HPDE6-E6E7 (cell line): ENCODE measurements at regions not wholly inside any gene's neighbourhood (a gene's known extent, or its start where the extent isn't known, plus 50 kb on each side); places are given as distances from the start of the nearest gene placed in this dataset.
"Not testable (repeated sequence)": the region's sequence is repeated elsewhere in the genome, so short reads cannot be mapped to it uniquely, and the experiment has no call there.

ENCODE experiments used
- DNase-seq: peaks from one replicate; pipeline ENCODE4 v3.0.0; 2011; ENCODE audit warnings: missing footprints; ENCODE audit errors: extremely low spot score

DNA sequence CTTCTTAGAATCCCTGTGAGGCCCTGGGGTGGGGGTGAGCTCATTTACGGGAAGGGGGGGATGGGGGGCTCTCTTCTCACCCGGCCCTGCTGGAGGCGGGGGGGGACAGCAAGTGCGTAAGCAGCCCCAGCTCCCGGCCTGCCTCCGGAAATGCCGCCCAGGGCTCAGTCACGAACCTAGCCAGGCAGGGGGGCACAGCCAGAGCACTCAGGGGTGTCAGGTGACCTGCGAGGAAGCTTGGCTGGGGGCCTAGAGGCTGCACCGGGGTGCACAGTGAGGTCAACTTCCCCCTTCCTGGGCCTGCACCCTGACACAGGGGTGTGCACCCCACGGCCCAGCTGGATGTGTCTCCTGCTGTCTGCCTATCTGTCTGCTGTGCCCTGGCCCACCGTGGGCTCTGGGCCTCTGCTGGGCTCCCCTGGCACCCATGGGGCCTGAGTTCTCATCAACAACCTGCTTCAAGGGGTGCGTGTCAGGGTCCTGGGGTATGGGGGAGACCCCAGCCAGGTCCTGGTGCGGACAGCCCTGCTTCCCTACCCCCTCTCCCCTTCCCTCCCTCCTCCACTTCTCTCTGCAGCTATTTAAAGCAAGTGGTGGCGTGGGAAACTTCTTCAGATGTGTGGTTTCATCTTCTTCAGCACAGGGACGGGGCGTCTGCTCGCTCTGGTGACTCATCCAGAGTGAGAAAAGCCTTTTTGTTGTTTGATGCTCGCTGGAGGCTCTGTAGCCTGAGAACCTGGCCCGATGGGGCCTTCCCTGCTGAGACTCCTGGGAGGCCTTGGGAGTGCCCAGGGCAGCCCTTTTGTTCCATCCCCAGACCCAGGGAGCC is 92.5 kb upstream of the RUNX3 start:
- peak; percentile 56 for DNase-seq

DNA sequence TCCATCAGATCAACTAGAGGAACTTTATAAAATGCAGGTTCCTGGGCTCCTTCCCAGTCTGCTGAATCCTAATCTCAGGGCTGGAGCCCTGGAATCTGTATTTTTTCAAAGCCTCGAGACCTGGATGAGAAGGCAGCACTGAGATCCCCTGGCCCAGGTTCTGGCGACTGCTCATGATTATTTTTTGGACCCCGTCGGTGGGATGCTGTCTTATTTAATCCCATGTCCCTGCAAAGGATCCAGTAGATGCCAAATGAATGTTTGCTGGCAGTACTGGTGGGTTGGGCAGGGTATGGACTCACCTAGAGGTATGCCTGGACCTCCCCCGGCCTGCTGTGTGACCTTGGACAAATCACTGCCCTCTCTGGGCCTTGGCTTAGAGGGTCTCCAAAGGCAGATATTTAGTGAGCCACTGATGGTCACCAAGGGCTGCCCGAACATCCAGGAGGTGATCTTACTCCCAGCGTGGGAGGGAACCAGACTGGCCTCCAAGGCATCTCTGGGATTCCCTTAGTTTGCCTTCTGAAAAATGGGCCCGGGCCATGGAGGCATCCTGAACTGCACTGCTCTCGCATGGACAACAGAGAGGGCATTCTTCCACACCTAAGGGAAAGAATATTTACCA is 91.6 kb upstream of the RUNX3 start:
- no peak for DNase-seq

DNA sequence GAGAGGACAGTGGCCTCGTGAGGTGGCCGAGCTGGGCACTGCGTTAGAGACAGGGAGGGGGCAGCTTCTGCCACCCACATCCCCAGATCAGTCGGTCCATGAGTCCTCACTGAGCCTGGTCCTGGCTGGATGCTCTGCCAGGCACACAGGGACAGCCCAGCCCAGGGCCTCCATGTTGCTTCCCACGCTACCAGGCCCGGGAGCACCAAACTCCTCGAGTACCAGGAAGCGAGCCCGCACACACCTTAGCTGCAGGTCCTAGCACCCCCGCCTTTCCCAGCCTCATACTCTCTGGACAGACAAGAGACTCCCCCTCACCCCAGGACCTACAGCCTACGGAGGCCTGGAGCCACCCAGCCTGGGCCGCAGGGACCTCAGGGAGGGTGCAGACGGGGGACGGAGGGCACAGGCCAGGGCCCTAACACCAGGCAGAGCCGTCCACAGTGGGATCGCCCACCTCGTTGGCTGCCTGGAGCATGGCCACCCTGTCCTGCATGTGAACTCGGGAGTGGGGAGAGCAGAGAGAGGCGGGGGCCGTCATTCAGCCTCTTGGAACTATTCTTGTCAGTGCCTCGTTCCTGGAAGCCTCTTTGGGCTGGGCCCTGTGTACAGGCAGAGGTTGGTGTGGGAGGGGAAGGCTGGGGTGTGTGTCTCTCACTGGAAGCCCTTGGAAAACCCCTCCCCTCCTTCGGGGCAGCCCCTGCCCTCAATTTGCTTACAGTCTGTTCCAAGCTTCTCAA is 90.9 kb upstream of the RUNX3 start:
- no peak for DNase-seq

DNA sequence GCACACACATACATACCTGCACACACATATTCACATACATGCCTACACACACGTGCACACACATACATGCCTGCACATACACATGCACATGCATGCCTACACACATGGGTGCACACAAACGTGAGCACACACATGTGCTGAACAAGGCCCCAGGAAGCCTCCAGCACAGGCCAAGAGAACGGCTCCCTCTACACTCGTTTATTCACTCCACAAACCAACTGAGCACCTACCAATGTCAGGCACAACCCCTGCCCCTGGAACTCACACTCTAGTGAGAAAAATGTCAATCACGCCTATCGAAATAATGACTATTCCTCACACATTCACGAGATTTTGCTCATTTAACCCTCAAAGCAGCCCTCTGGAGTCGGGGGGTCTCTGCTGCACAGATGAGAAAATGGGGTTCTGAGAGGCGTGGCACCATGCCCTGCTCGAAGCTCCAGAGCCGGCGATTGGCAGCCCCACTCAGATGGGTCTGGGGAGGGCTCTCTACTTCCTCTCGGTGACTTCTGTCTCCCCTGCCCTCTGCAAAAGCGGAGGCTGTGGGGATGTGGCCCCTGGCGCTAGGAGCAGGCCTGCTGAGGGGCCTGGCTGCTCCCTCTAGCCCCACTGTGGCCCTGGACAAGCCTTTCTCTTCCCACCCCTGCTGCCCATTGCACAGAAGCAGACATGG is 90.2 kb upstream of the RUNX3 start:
- DNase-seq, result no peak

DNA sequence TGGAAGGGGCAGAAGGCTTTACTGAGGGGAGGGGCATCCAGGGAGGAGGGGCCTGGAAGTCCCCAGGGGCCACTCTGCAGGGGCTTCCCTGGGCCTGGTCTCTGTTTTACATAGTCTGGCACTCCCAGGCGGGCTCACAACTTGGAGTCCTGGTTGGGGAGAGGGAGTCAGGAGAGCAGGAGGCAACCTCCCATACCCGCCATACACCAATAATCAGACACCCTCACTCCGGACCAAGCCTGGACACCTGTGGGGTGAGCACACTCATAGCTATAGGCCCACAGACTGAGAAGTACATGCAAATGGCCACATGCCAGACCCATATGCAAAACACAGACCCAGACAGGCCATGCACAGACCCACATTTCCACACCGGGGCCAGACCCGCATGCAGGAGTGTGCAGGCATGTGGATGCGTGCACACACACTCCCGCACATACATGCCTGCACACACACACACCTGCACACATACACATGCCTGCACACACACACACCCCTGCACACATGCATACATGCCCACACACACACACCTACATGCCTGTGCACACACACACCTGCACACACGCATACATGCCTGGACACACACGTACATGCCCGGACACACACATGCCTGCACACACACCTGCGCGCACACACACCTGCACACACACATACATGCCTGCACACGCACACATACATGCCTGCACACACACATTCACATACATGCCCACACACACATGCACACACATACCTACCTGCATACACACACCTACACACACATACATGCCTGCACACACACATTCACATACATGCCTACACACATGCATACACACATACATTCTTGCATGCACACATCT is 89.5 kb upstream of the RUNX3 start:
- DNase-seq, result no peak

DNA sequence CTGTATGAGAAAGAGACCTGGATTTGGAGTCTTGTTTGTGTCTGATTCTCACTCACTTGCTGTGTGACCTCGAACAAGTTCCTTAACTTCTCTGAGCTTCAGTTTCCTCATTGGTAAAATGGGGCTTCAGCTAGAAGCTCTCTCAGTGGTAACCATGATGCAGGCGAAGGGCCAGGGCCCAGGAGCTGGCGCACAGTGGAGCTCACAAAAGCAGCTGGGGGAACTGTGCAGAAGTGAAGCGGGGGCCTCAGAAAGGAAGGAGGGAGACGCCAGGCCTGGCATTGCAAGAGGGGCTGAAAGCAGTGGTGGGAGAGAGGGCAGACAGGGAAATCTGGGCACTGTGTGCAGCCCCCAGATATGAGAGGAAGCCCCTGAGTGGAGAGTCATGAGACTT is 88.9 kb upstream of the RUNX3 start:
- no peak for DNase-seq

DNA sequence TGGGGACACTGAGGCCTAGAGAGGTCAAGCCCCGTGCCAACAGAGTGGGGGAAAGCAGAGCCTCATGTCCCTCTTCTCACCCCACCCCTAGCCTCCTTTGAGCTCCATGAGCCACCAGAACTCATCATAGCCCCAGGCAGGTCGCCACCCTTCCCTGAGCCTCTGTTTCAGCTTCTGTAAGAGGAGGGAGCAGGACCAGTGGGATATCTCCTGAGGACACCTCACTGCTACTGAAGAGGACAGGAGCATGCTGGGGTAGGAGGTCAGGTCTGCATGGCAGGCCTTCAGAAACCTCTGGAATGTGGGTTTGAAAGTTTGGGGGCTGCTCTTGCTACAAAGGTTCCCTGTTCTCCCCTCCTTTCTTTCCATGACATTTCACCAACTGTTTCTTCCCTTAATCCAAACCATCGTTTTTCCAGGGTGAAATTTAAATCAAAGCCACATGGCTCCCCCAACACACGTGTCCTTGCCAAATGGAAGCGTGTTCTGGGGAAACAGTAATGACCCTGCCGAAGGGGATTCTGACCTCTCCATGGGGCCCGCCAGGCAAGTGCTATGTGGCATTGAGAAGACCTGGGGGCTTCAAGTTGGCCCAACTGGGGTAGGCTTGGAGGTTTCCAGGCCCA is 88.1 kb upstream of the RUNX3 start:
- no peak for DNase-seq

DNA sequence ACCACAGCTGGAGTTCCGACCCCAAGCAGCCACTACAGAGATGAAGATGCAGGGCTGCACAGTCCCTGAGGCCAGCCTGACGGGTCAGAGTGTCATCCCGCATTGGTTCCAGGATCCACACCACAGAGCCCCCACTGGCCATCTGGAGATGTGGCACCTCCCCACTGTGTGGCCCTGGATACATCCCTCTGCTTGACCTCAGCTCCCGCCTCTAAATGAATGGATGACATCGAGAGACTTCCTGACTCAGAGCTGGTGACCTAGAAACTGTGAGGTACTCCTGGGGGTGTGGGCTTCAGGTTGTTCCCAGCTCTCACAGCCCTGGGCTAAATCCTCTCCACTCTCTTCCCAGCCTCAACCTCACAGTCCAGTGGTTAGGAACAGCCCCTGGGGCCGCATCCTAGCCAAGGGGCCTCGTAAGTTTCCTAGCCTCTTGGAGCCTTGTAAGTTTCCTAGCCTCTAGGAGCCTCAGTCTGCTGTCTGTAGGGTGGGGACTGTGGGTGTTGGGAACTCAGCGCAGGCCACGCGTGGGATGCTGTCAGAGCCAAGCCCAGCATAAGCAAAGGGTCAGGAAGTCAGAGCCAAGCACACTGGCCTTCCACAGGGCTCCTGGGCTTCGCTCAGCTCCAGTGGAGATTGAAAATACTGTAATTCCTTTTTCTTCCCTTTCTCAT is 87.5 kb upstream of the RUNX3 start:
- DNase-seq, result no peak

DNA sequence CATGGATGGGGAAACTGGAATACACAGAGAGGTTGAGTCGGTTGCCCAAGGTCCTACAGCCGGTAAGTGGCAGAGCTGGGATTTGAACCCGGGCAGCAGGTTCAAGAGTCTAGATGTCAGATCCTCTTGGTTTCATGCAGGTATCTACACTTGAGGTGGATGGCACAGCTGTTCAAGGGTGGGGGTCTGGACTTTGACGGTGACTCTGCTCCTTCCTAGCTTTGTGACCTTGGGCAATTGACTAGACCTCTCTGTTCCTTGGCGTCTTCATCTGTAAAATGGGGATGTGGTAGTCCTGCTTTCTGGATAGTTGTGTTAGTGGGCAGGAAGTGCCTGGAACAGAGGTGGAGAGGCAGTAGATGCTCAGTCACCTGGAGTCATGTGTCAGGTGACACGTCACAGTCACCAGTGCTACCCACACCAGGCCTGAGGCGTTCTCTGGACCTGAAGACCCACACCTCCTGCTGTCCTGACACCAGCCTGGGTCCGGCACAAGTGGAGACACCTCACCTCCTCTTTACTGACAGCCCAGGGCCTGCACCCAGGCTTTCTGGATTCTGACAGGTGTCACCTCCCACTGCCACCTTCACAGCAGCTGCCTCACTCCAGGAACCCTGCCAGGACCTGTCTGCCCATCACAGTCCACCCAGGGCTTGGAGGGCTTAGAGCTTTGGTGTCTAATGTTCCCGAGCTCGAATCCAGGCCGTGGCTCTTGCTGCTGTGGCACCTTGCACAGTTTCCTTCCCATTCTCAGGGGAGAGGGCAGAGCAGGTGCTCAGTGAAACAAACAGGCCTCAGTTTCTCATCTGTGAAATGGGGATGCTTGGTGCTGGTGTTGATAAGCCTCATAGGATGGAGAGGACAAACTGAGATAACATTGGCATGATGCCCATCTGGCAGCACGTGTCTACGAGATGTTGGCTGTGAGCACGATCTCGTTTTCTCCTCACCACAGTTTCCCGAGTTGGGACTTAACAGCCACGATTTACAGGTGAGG is 83.2 kb upstream of the RUNX3 start:
- DNase-seq, result no peak

DNA sequence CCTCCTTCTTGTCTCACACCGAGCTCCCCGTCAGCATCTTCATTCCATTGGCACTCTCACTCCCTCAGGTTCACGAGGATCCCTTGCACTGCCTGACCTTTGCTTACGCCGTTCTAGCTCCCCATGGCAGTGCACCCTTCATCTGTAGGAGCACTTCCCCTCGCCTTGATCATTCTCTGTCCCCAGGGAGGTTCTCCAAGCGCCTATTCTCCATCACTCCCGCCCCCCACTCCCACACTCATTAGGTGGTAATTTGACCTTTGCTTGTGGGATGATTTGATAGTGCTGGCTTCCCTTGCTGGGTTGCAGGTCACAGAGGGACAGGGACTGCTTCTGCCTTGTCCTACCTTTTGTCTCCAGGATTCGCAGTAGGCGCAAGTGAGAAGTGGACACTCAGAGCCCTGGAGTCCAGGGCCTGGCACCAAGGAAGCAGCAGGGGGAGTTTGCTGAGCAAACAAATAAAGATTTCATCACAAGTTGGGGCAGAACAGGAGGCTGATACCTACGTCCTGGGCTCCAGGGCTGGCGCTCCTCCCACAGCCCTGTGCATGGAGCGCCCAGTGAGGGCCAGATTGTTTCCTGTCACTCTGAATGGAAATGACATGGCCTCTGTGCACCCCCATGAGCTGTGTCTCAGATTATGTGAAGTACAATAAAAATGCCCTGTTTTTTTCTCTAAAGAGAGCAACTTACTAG is 82.0 kb upstream of the RUNX3 start:
- no peak for DNase-seq

DNA sequence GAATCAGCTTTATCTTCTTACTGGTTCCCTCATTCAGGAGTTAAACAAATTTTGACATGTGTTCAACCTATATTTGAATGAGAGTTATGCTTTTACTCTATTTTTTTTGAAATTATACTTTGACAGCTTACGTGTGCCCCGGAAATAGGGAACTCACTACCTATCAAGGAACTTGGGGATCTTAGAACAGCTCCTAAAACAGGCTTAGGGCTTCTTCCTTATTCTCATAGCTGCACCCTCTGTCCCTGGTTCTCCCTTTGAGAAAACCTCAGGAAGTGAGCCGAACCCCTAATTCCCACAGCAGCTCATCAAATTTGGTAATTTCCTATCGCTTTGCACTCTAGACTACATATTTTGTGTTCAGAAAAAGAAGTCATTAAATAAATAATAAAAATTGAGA is 81.2 kb upstream of the RUNX3 start:
- no peak for DNase-seq

DNA sequence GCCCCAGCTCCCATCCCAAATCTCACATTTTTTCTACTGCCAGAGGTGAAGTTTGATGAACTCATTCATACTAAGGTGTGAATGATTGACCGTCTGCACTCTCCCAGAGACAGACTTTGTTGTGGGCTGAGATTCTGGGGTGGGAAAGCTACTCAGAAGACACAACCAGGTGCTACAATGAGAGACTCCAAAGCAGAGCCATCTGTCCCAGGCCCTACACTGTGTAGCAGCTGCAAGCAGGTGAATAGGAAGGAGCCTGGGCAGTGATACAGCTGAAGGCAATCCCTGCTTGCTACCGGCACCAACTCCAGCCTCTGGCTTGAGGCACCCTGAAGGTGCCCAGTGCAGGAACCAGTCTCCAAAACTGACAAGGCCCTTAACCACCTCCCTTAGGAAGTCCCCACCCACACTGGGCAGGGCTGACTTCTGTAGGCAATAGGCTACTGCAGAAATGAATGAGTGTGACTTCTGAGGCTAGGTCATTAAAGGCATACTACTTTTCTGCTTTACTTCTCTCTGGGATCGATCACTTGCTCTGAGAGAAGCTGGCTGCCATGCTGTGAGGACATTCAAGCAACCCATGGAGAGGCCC is 79.7 kb upstream of the RUNX3 start:
- no peak for DNase-seq

DNA sequence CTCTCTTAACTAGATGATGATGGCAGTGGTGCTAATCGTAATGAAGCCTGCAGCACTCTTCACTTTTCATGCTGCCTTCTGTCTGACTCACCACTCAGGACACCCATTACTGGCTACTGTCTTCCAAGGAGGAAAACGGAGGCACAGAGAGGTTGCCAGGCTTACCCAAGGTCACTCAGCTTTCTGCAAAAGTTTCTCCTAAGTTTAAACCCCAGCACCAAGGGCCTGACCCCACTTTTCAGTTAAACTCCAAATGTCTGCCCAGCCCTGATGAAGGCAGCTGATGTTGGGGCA is 78.1 kb upstream of the RUNX3 start:
- DNase-seq, result no peak

DNA sequence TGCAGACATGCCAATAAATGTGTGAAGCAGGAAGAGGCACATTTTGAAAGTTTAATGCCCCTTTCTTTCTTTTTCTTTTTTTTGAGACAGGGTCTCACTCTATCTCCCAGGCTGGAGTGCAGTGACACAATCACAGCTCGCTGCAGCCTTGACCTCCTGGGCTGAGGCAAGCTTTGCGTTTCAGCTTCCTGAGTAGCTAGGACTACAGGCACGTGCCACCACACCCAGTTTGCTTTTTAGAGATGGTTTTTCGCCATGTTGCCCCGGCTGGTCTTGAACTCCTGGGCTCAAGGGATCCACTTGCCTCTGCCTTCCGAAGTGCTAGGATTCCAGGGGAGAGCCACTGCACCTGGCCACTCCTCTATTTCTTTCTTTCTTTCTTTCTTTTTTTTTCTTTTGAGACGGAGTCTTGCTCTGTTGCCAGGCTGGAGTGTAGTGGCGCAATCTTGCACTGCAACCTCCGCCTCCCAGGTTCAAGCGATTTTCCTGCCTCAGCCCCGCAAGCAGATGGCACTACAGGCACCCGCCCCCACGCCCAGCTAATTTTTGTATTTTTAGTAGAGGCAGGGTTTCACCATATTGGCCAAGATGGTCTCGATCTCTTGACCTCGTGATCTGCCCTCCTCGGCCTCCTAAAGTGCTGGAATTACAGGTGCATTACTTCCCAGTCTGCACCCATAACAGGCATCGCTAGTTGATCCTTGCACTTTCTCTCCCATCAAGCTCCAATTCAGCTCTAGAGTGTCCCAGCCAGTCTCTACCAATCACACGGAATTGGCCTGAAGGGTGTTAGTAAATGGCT is 77.5 kb upstream of the RUNX3 start:
- not testable (repeated sequence) for DNase-seq

DNA sequence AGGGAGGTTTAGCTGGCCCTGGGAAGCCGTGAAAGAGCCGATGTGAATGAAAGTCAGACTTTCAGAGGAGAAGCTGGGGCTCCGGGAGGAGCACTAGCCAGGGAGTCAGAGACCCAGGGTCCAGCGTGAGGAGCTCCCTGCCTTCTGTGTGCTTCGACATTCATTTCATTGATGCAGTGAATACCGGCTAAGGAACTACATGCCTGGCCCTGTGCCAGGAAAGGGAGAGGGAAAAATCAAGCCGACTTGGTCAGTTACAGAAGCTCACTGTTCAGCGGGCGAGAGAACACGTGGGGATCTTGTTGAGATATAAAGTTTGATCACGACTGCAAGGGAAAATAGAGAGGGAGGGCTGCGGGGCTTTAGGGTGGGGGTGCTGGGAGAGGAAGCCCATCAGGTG is 76.7 kb upstream of the RUNX3 start:
- no peak for DNase-seq

DNA sequence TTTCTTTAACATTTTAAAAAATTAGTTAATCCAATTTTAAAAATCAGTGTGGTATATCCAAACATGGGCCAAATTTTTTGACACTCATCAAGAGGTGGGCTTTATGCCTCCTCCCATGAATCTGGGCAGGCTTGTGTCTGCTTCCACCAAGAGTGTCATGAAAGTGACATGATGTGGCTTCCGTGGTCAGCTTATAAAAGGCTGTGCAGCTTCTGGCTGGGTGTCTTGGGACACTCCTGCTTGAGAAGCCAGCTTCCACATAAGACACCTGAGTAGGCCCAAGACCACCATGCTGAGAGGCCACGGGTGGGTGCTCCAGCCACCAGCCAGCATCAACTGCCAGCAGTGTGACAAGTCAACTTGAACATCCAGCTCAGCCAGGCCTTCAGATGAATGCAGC is 74.3 kb upstream of the RUNX3 start:
- no peak for DNase-seq

DNA sequence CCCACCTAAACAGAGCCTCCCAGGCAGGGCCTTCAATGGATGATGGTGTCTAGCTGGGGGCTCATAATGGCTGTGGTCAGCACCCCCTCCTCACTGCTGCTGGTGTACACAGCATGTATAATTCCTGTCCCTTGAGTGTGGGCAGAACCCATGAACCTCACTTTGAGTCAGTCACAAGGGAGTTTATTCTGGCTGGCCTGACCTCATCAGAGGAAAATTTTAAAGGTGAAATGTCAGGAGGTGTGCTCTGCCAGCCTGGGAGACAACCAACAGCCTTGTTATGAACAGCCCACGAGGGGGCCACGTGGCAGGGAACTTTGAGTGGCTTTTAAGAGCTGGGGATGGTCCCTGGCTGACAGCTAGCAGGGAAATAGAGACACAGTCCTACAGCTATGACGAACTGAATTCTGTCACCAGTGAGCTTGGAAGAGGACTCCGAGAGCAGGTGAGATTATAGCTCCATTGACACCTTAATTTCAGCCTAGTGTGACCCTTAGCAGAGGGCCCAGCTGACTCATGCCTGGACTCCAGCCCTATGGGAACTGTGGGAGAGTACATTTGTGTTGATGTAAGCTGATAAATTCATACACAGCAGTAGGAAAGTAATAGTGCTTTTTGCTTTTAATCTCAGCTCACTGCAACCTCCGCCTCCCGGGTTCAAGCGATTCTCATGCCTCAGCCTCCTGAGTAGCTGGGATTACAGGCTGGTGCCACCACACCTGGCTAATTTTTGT is 73.5 kb upstream of the RUNX3 start:
- DNase-seq, result no peak
